NB4 (cell line): ENCODE measurements at regions not wholly inside any gene's neighbourhood (a gene's known extent, or its start where the extent isn't known, plus 50 kb on each side); places are given as distances from the start of the nearest gene placed in this dataset.

Source experiments
- DNase-seq: peaks from one replicate; pipeline ENCODE4 v3.0.0; 2010; ENCODE audit warnings: low read depth
- H3K4me3 ChIP-seq: one replicate; pipeline ENCODE4 v1.5.1; 2011; ENCODE audit warnings: mild to moderate bottlenecking, low read depth, low read length, moderate library complexity
- CTCF ChIP-seq: IDR thresholded peaks from one replicate; pipeline ENCODE4 v1.5.1; 2012; ENCODE audit warnings: low read depth, low read length
- MAX ChIP-seq: IDR thresholded peaks from 2 replicates; pipeline ENCODE4 v1.6.1; 2011; ENCODE audit warnings: low read depth, low read length
- MYC ChIP-seq: IDR thresholded peaks from 2 replicates; pipeline ENCODE4 v1.6.1; 2011; ENCODE audit warnings: low read depth, low read length
- POLR2A ChIP-seq: IDR thresholded peaks from 2 replicates; pipeline ENCODE4 v1.6.1; 2011; ENCODE audit warnings: mild to moderate bottlenecking; ENCODE audit not compliant: insufficient read length; ENCODE audit errors: extremely low read depth

DNA sequence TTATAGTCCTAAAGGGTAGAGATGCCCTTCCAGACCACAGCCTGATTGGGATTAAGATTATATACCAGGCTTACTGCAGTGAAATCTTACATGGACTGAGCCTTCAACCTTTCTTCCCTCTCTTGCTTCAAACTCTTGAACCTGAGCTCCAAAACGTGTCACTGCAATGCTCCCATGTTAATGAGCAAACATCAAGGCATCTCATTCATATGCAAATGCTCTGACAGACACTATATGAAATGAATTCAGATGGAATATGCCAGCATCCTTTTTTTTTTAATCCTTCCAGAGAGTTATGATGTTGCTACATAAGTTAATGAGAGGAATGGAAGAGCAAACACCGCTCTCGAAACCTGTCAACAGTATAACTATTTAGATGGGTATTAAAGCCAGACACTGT lies 611.9 kb upstream of the CDH11 start:
- no peak for TF ChIP-seq MAX
- TF ChIP-seq MYC: no peak
- TF ChIP-seq CTCF: no peak
- TF ChIP-seq POLR2A: no peak
- no peak for DNase-seq
- no peak overlapping the region for H3K4me3 ChIP-seq

GRCh38 chr16:65731833-65732232 lies 610.0 kb upstream of the CDH11 start:
- TF ChIP-seq POLR2A: no peak
- TF ChIP-seq MYC: no peak
- no peak for TF ChIP-seq CTCF
- TF ChIP-seq MAX: no peak
- DNase-seq: no peak
- no peak overlapping the region for H3K4me3 ChIP-seq

DNA sequence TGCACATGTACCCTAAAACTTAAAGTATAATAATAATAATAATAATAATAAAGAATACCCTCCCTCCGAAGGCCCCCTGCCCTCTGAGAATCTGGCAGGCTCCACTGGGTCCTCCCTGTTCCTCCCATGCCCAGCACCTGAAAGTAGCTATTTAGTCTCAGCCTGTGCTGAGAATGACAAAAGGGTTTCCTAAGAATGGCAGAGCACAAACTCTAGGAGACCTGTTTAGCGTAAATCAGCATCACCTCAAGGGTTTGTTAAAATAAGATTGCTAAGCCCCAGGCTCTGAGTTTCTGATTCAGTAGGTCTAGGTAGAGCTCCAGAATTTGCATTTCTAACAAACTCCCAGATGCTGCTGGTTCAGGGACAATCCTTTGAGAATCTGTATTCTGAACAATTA lies 606.8 kb upstream of the CDH11 start:
- no peak for DNase-seq
- no peak overlapping the region for H3K4me3 ChIP-seq
- TF ChIP-seq MAX: no peak
- no peak for TF ChIP-seq MYC
- no peak for TF ChIP-seq POLR2A
- no peak for TF ChIP-seq CTCF

GRCh38 chr16:65728167-65728566 lies 606.3 kb upstream of the CDH11 start:
- no peak for TF ChIP-seq CTCF
- TF ChIP-seq MYC: no peak
- no peak for TF ChIP-seq MAX
- no peak for TF ChIP-seq POLR2A
- DNase-seq: no peak
- no peak overlapping the region for H3K4me3 ChIP-seq

DNA sequence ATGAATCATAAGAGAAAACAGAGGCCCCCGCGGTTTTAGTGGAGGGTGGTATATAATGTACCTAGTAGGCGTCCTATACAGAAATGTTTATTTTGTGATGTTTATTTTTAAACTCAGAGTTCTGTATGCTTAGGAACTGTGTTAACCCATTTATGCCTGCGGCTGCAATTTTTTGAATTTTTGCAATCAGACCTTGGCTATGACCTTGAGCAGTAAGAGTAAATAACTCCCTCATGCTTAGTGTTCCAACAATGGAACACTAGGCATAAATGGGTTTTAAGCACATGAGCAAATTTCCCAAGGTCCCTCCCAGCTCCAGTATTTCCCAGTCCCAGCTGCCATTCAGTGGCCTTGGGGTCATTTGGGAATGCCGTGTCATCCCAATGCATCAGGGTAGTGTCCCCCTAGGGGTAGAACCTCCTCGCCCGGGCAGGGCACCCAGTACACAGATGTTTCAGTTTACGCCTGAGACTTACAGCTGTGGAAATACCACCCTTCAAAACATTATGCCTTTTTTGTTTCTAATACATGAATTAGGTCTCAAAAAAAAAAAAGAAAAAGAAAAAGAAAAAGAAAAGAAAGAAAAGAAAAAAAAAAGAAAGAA lies 605.8 kb upstream of the CDH11 start:
- DNase-seq: no peak

More for the DNA sequence above, 605.8 kb upstream of the CDH11 start:
- TF ChIP-seq CTCF (no peak), MAX (no peak), POLR2A (no peak), MYC (no peak)
- H3K4me3 ChIP-seq: no peak overlapping the region
